Activated naive CD4-positive, alpha-beta T cell treated with anti-CD3 and anti-CD28 coated beads, Interleukin-2, amount 10 ng/mL, durations not matched to agents 7 days and 5 days (primary cell): ENCODE measurements at regions not wholly inside any gene's neighbourhood (a gene's known extent, or its start where the extent isn't known, plus 50 kb on each side); places are given as distances from the start of the nearest gene placed in this dataset.

ENCODE experiments used
- CTCF ChIA-PET: fragments of 350-600 bp; sonication (Branson Sonifier 250); formaldehyde crosslinking; loops from one replicate; lab custom pipeline; 2021; ENCODE audit warnings: antibody characterized with exemption; lab: Charles Lee
- DNase-seq: peaks from one replicate; pipeline ENCODE4 v3.0.0-alpha.2; 2020
- H3K27ac Mint-ChIP-seq: one replicate; pipeline ENCODE4 v1.8.0; 2021; ENCODE audit warnings: mild to moderate bottlenecking, moderate library complexity, mixed read lengths
- H3K27me3 Mint-ChIP-seq: one replicate; pipeline ENCODE4 v1.8.0; 2021; ENCODE audit warnings: mild to moderate bottlenecking, mixed read lengths
- H3K36me3 Mint-ChIP-seq: one replicate; pipeline ENCODE4 v1.8.0; 2021; ENCODE audit warnings: mixed read lengths
- H3K4me1 Mint-ChIP-seq: one replicate; pipeline ENCODE4 v1.8.0; 2021; ENCODE audit warnings: mixed read lengths
- H3K4me3 Mint-ChIP-seq: one replicate; pipeline ENCODE4 v1.8.0; 2021; ENCODE audit warnings: mild to moderate bottlenecking, moderate library complexity, mixed read lengths
- H3K9me3 Mint-ChIP-seq: one replicate; pipeline ENCODE4 v1.8.0; 2021; ENCODE audit warnings: mixed read lengths

- Mint-ChIP-seq H3K36me3 (no peaks in the 10 kb centered on the region), H3K27me3 (peaks cover 10% of the 10 kb centered on the region), H3K4me3 (no peak overlapping the region), H3K27ac (no peak overlapping the region), H3K4me1 (no peaks in the 10 kb centered on the region), H3K9me3 (no peaks in the 10 kb centered on the region)
- CTCF ChIA-PET: interaction anchor here (1.2 kb wide), 1 partner anchor 542 kb away, joined by 3 read pairs; no protein-coding TSS in a partner anchor
- no peak for DNase-seq
Observed at GRCh38 chr1:61523893-61524605, 200.9 kb downstream of the TM2D1 start.

- DNase-seq: no peak
- H3K4me3 Mint-ChIP-seq: no peak overlapping the region
- CTCF ChIA-PET: interaction anchor here (1.2 kb wide), 2 partner anchors 65 to 541 kb away, joined by 3 read pairs; no protein-coding TSS in a partner anchor
- no peaks in the 10 kb centered on the region for H3K9me3 Mint-ChIP-seq
- no peaks in the 10 kb centered on the region for H3K4me1 Mint-ChIP-seq
- H3K27me3 Mint-ChIP-seq: peaks cover 10% of the 10 kb centered on the region
- no peak overlapping the region for H3K27ac Mint-ChIP-seq
- no peaks in the 10 kb centered on the region for H3K36me3 Mint-ChIP-seq
Observed at GRCh38 chr1:61523229-61523628, 201.7 kb downstream of the TM2D1 start.

- no peaks in the 10 kb centered on the region for H3K4me1 Mint-ChIP-seq
- CTCF ChIA-PET: no interaction called here
Observed at GRCh38 chr1:61520401-61520800, 204.5 kb downstream of the TM2D1 start.

GRCh38 chr1:61519631-61520030 lies 205.3 kb downstream of the TM2D1 start:
- Mint-ChIP-seq H3K4me3 (no peak overlapping the region), H3K27ac (no peak overlapping the region), H3K27me3 (peaks cover 3% of the 10 kb centered on the region), H3K4me1 (no peaks in the 10 kb centered on the region), H3K36me3 (no peaks in the 10 kb centered on the region), H3K9me3 (no peaks in the 10 kb centered on the region)
- CTCF ChIA-PET: no interaction called here
- no peak for DNase-seq

More at GRCh38 chr1:61520401-61520800, 204.5 kb downstream of the TM2D1 start:
- Mint-ChIP-seq H3K9me3 (no peaks in the 10 kb centered on the region), H3K36me3 (no peaks in the 10 kb centered on the region), H3K4me3 (no peak overlapping the region), H3K27ac (no peak overlapping the region), H3K27me3 (peaks cover 3% of the 10 kb centered on the region)
- DNase-seq: no peak

GRCh38 chr1:61518670-61519400 lies 206.1 kb downstream of the TM2D1 start:
- DNase-seq: no peak
- Mint-ChIP-seq H3K9me3 (no peaks in the 10 kb centered on the region), H3K36me3 (no peaks in the 10 kb centered on the region), H3K27ac (no peak overlapping the region), H3K4me3 (no peak overlapping the region), H3K27me3 (peaks cover 3% of the 10 kb centered on the region), H3K4me1 (no peaks in the 10 kb centered on the region)
- CTCF ChIA-PET: no interaction called here

- Mint-ChIP-seq H3K27ac (no peak overlapping the region), H3K9me3 (no peaks in the 10 kb centered on the region), H3K27me3 (peaks cover 5% of the 10 kb centered on the region), H3K36me3 (no peaks in the 10 kb centered on the region), H3K4me1 (no peaks in the 10 kb centered on the region), H3K4me3 (no peak overlapping the region)
- CTCF ChIA-PET: no interaction called here
- DNase-seq: no peak
Observed at GRCh38 chr1:61517345-61517744, 207.6 kb downstream of the TM2D1 start.

- no peak for DNase-seq
- Mint-ChIP-seq H3K27ac (no peak overlapping the region), H3K27me3 (peaks cover 9% of the 10 kb centered on the region), H3K36me3 (no peaks in the 10 kb centered on the region), H3K4me1 (no peaks in the 10 kb centered on the region), H3K4me3 (no peak overlapping the region), H3K9me3 (no peaks in the 10 kb centered on the region)
- CTCF ChIA-PET: interaction anchor here (1.0 kb wide), 1 partner anchor 73 kb away, joined by 4 read pairs; no protein-coding TSS in a partner anchor
Observed at GRCh38 chr1:61515096-61515495, 209.8 kb downstream of the TM2D1 start.
